Keratinocyte (primary cell): ENCODE measurements at regions not wholly inside any gene's neighbourhood (a gene's known extent, or its start where the extent isn't known, plus 50 kb on each side); places are given as distances from the start of the nearest gene placed in this dataset.

Experiments used
- CTCF ChIP-seq, 3 experiments: IDR thresholded peaks in 1 of 3; conservative IDR thresholded peaks in 1 of 3; optimal IDR thresholded peaks in 1 of 3; 2 replicates in 2 of 3; 3 replicates in 1 of 3; pipeline versions ENCODE3 to v1.5.1; 2011; ENCODE audit warnings: low read length in 3 of 3, mild to moderate bottlenecking in 3 of 3, moderate library complexity in 2 of 3, control low read depth in 1 of 3, inconsistent platforms in 1 of 3; ENCODE audit not compliant: insufficient read depth in 2 of 3; ENCODE audit errors: extremely low read depth in 1 of 3
- EZH2 ChIP-seq: IDR thresholded peaks from one replicate; pipeline ENCODE4 v1.6.1; 2012; ENCODE audit warnings: inconsistent platforms, mild to moderate bottlenecking, low read length, moderate library complexity

- TF ChIP-seq CTCF (optimal IDR thresholded peaks at IDR 0.05 in 1 of 3, IDR thresholded peaks at IDR 0.05 in 1 of 3, conservative IDR thresholded peaks at IDR 0.05 in 1 of 3; ENCODE audit: extremely low read depth in 1 of 3, insufficient read depth in 2 of 3, low read length in 3 of 3) (no peak), EZH2 (no peak)
Observed at GRCh38 chr19:27759896-27760295, 1453.1 kb downstream of the UQCRFS1 start.
